ENCODE measurements at regions not wholly inside any gene's neighbourhood (a gene's known extent, or its start where the extent isn't known, plus 50 kb on each side); places are given as distances from the start of the nearest gene placed in this dataset.

GRCh38 chr1:96425382-96426129 is 296.0 kb upstream of the PTBP2 start:
- TF ChIP-seq EP300 (IDR thresholded peaks at IDR 0.05): no peak
- TF ChIP-seq CTCF (IDR thresholded peaks at IDR 0.05): no peak
- TF ChIP-seq POLR2A (IDR thresholded peaks at IDR 0.05): no peak
- no peak for TF ChIP-seq POLR2AphosphoS5 (IDR thresholded peaks at IDR 0.05)

All from sigmoid colon (tissue), 4 donors.